ENCODE measurements at regions not wholly inside any gene's neighbourhood (a gene's known extent, or its start where the extent isn't known, plus 50 kb on each side); places are given as distances from the start of the nearest gene placed in this dataset.
"Not testable (repeated sequence)": the region's sequence is repeated elsewhere in the genome, so short reads cannot be mapped to it uniquely, and the experiment has no call there.

- no peak for DNase-seq
Observed at GRCh38 chr15:70241561-70242320, 144.0 kb upstream of the TLE3 start.

- no peak for DNase-seq
Observed at GRCh38 chr15:70240820-70241430, 143.2 kb upstream of the TLE3 start.

- no peak for DNase-seq
Observed at GRCh38 chr15:70240082-70240481, 142.4 kb upstream of the TLE3 start.

- DNase-seq, result no peak
Observed at GRCh38 chr15:70238917-70239316, 141.2 kb upstream of the TLE3 start.

GRCh38 chr15:70237626-70238025, 139.9 kb upstream of the TLE3 start:
- no peak for DNase-seq

GRCh38 chr15:70236341-70237086, 138.8 kb upstream of the TLE3 start:
- no peak for DNase-seq

- DNase-seq, result no peak
Observed at GRCh38 chr15:70235347-70235746, 137.6 kb upstream of the TLE3 start.

GRCh38 chr15:70234256-70234905, 136.7 kb upstream of the TLE3 start:
- DNase-seq, result no peak

GRCh38 chr15:70231484-70231883, 133.8 kb upstream of the TLE3 start:
- no peak for DNase-seq

- not testable (repeated sequence) for DNase-seq
Observed at GRCh38 chr15:70227918-70228317, 130.2 kb upstream of the TLE3 start.

GRCh38 chr15:70227147-70227546, 129.4 kb upstream of the TLE3 start:
- DNase-seq, result no peak

- DNase-seq, result no peak
Observed at GRCh38 chr15:70226337-70226980, 128.7 kb upstream of the TLE3 start.

- DNase-seq, result no peak
Observed at GRCh38 chr15:70225416-70225815, 127.7 kb upstream of the TLE3 start.

- DNase-seq, result no peak
Observed at GRCh38 chr15:70222606-70223005, 124.9 kb upstream of the TLE3 start.

- no peak for DNase-seq
Observed at GRCh38 chr15:70220490-70221096, 122.9 kb upstream of the TLE3 start.

GRCh38 chr15:70219966-70220365, 122.2 kb upstream of the TLE3 start:
- no peak for DNase-seq

- DNase-seq, result no peak
Observed at GRCh38 chr15:70219256-70219895, 121.7 kb upstream of the TLE3 start.

- DNase-seq, result no peak
Observed at GRCh38 chr15:70217226-70218160, 119.8 kb upstream of the TLE3 start.

- DNase-seq, result no peak
Observed at GRCh38 chr15:70215951-70216350, 118.2 kb upstream of the TLE3 start.

- DNase-seq, result no peak
Observed at GRCh38 chr15:70214941-70215635, 117.4 kb upstream of the TLE3 start.
